ENCODE measurements at regions not wholly inside any gene's neighbourhood (a gene's known extent, or its start where the extent isn't known, plus 50 kb on each side); places are given as distances from the start of the nearest gene placed in this dataset.
"Not testable (repeated sequence)": the region's sequence is repeated elsewhere in the genome, so short reads cannot be mapped to it uniquely, and the experiment has no call there.

GRCh38 chr3:82586414-82586813 lies 825.0 kb upstream of the GBE1 start:
- Mint-ChIP-seq H3K27ac (no peak overlapping the region), H3K36me3 (no peaks in the 10 kb centered on the region), H3K9me3 (peaks cover 0 to 9% (median 3%) of the 10 kb centered on the region in 7 donors), H3K4me3 (no peak overlapping the region), H3K27me3 (ENCODE audit: low read depth in 3 of 3) (no peaks in the 10 kb centered on the region), H3K4me1 (no peaks in the 10 kb centered on the region)
- H3K4me2 ChIP-seq (replicated peaks; ENCODE audit: extremely low read depth, low read length, poor library complexity, severe bottlenecking) = no peak overlapping the region
- WGBS (ENCODE audit: insufficient coverage) = no CpG with 5 or more reads among the region's 3 CpGs
- no peak for TF ChIP-seq CTCF (IDR thresholded peaks at IDR 0.05)
- H3K4me1 ChIP-seq (ENCODE audit: control insufficient read depth in 1 of 2, insufficient read depth in 2 of 2, low read length in 2 of 2) = no peaks in the 10 kb centered on the region
- no peaks in the 10 kb centered on the region for H4K20me1 ChIP-seq (ENCODE audit: insufficient read depth, low read length)
- H3K27me3 ChIP-seq (ENCODE audit: control insufficient read depth in 2 of 2, insufficient read depth in 2 of 2, low read length in 2 of 2) = no peaks in the 10 kb centered on the region
- peaks cover 0 to 9% of the 10 kb centered on the region in 2 donors for H3K9me3 ChIP-seq (replicated peaks in 1 of 2; ENCODE audit: control insufficient read depth in 1 of 2, insufficient read depth in 1 of 2, low read length in 2 of 2)
- intact Hi-C loops (cut with micrococcal nuclease) = no loop called here
- H3K4me3 ChIP-seq (replicated peaks in 1 of 3; ENCODE audit: low read depth in 2 of 3, low read length in 3 of 3) = no peak overlapping the region
- H3K9ac ChIP-seq (ENCODE audit: insufficient read depth, low read length, poor library complexity, severe bottlenecking) = no peak overlapping the region
- no peak for DNase-seq
- no peaks in the 10 kb centered on the region for H3K36me3 ChIP-seq (replicated peaks in 1 of 2; ENCODE audit: control insufficient read depth in 1 of 2, insufficient read depth in 2 of 2, low read length in 2 of 2)
- H3K27ac ChIP-seq (ENCODE audit: low read depth in 1 of 2, low read length in 2 of 2) = no peak overlapping the region
- no peaks in the 10 kb centered on the region for H3K79me2 ChIP-seq (ENCODE audit: insufficient read depth, low read length)
- H2AFZ ChIP-seq (ENCODE audit: insufficient read depth, low read depth, low read length, poor library complexity, severe bottlenecking) = no peak overlapping the region

- H3K9ac ChIP-seq (ENCODE audit: insufficient read depth, low read length, poor library complexity, severe bottlenecking); H3K36me3 Mint-ChIP-seq; H3K27me3 ChIP-seq (ENCODE audit: control insufficient read depth in 2 of 2, insufficient read depth in 2 of 2, low read length in 2 of 2); H3K79me2 ChIP-seq (ENCODE audit: insufficient read depth, low read length); H3K27ac Mint-ChIP-seq; H3K4me2 ChIP-seq (replicated peaks; ENCODE audit: extremely low read depth, low read length, poor library complexity, severe bottlenecking); H4K20me1 ChIP-seq (ENCODE audit: insufficient read depth, low read length); H3K27me3 Mint-ChIP-seq (ENCODE audit: low read depth in 3 of 3); H3K9me3 Mint-ChIP-seq; H3K4me3 Mint-ChIP-seq; H3K4me1 ChIP-seq (ENCODE audit: control insufficient read depth in 1 of 2, insufficient read depth in 2 of 2, low read length in 2 of 2); intact Hi-C loops (cut with micrococcal nuclease); DNase-seq; H3K36me3 ChIP-seq (replicated peaks in 1 of 2; ENCODE audit: control insufficient read depth in 1 of 2, insufficient read depth in 2 of 2, low read length in 2 of 2); H3K27ac ChIP-seq (ENCODE audit: low read depth in 1 of 2, low read length in 2 of 2); H2AFZ ChIP-seq (ENCODE audit: insufficient read depth, low read depth, low read length, poor library complexity, severe bottlenecking); H3K4me3 ChIP-seq (replicated peaks in 1 of 3; ENCODE audit: low read depth in 2 of 3, low read length in 3 of 3); H3K4me1 Mint-ChIP-seq; H3K9me3 ChIP-seq (replicated peaks in 1 of 2; ENCODE audit: control insufficient read depth in 1 of 2, insufficient read depth in 1 of 2, low read length in 2 of 2): not testable (repeated sequence)
- 100% methylated on average over 1 of the region's 5 CpGs for WGBS (ENCODE audit: insufficient coverage)
Measured at GRCh38 chr3:82586002-82586401, 824.6 kb upstream of the GBE1 start.

GRCh38 chr3:82585591-82585990 lies 824.1 kb upstream of the GBE1 start:
- H3K36me3 Mint-ChIP-seq; H3K79me2 ChIP-seq (ENCODE audit: insufficient read depth, low read length); H3K27me3 Mint-ChIP-seq (ENCODE audit: low read depth in 3 of 3); H3K9ac ChIP-seq (ENCODE audit: insufficient read depth, low read length, poor library complexity, severe bottlenecking); H3K27ac ChIP-seq (ENCODE audit: low read depth in 1 of 2, low read length in 2 of 2); H3K4me1 ChIP-seq (ENCODE audit: control insufficient read depth in 1 of 2, insufficient read depth in 2 of 2, low read length in 2 of 2); H3K9me3 ChIP-seq (replicated peaks in 1 of 2; ENCODE audit: control insufficient read depth in 1 of 2, insufficient read depth in 1 of 2, low read length in 2 of 2); DNase-seq; H3K4me3 Mint-ChIP-seq; H3K27ac Mint-ChIP-seq; H3K4me3 ChIP-seq (replicated peaks in 1 of 3; ENCODE audit: low read depth in 2 of 3, low read length in 3 of 3); H3K4me2 ChIP-seq (replicated peaks; ENCODE audit: extremely low read depth, low read length, poor library complexity, severe bottlenecking); H3K27me3 ChIP-seq (ENCODE audit: control insufficient read depth in 2 of 2, insufficient read depth in 2 of 2, low read length in 2 of 2); H3K4me1 Mint-ChIP-seq; intact Hi-C loops (cut with micrococcal nuclease); H4K20me1 ChIP-seq (ENCODE audit: insufficient read depth, low read length); H2AFZ ChIP-seq (ENCODE audit: insufficient read depth, low read depth, low read length, poor library complexity, severe bottlenecking); H3K36me3 ChIP-seq (replicated peaks in 1 of 2; ENCODE audit: control insufficient read depth in 1 of 2, insufficient read depth in 2 of 2, low read length in 2 of 2); H3K9me3 Mint-ChIP-seq: not testable (repeated sequence)
- WGBS (ENCODE audit: insufficient coverage) = 100% methylated on average over 1 of the region's 2 CpGs

- H3K4me3 ChIP-seq (replicated peaks in 1 of 3; ENCODE audit: low read depth in 2 of 3, low read length in 3 of 3); H4K20me1 ChIP-seq (ENCODE audit: insufficient read depth, low read length); H3K27ac ChIP-seq (ENCODE audit: low read depth in 1 of 2, low read length in 2 of 2); H3K9ac ChIP-seq (ENCODE audit: insufficient read depth, low read length, poor library complexity, severe bottlenecking); H3K36me3 ChIP-seq (replicated peaks in 1 of 2; ENCODE audit: control insufficient read depth in 1 of 2, insufficient read depth in 2 of 2, low read length in 2 of 2); H2AFZ ChIP-seq (ENCODE audit: insufficient read depth, low read depth, low read length, poor library complexity, severe bottlenecking); H3K4me1 Mint-ChIP-seq; H3K9me3 Mint-ChIP-seq; H3K27me3 Mint-ChIP-seq (ENCODE audit: low read depth in 3 of 3); H3K9me3 ChIP-seq (replicated peaks in 1 of 2; ENCODE audit: control insufficient read depth in 1 of 2, insufficient read depth in 1 of 2, low read length in 2 of 2); H3K79me2 ChIP-seq (ENCODE audit: insufficient read depth, low read length); H3K4me3 Mint-ChIP-seq; intact Hi-C loops (cut with micrococcal nuclease); DNase-seq; H3K27me3 ChIP-seq (ENCODE audit: control insufficient read depth in 2 of 2, insufficient read depth in 2 of 2, low read length in 2 of 2); H3K4me1 ChIP-seq (ENCODE audit: control insufficient read depth in 1 of 2, insufficient read depth in 2 of 2, low read length in 2 of 2); H3K4me2 ChIP-seq (replicated peaks; ENCODE audit: extremely low read depth, low read length, poor library complexity, severe bottlenecking); H3K36me3 Mint-ChIP-seq: not testable (repeated sequence)
- peak overlapping the region in 1 of 7 donors; percentile 25 for H3K27ac Mint-ChIP-seq
- no CpG with 5 or more reads among the region's 27 CpGs for WGBS (ENCODE audit: insufficient coverage)
Measured at GRCh38 chr3:82584861-82585260, 823.4 kb upstream of the GBE1 start.

Data from CD14-positive monocyte (primary cell).